ENCODE measurements at regions not wholly inside any gene's neighbourhood (a gene's known extent, or its start where the extent isn't known, plus 50 kb on each side); places are given as distances from the start of the nearest gene placed in this dataset.

- DNase-seq (ENCODE audit: low read depth in 3 of 3): no peak
Measured at GRCh38 chr6:93083337-93084230, 335.8 kb downstream of the EPHA7 start.

DNA sequence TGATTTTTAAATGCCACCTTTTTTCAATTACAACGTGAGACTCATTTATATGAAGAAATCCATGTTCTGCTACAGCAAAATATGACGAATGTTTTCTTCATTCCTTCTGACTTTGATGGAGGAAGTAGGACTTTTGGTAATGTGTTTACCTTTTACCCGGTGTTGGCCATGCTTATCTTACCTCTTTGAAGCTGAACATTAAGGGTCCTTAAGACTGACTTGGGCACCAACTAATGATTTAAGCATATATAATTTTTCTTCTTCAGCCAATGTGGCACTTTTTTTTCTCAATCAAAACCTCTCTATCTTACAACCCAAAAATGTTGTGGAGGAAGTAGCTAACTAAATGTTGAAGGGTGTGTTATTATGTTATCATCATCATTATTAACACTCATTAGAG, 337.5 kb downstream of the EPHA7 start:
- DNase-seq (ENCODE audit: low read depth in 3 of 3): no peak

DNA sequence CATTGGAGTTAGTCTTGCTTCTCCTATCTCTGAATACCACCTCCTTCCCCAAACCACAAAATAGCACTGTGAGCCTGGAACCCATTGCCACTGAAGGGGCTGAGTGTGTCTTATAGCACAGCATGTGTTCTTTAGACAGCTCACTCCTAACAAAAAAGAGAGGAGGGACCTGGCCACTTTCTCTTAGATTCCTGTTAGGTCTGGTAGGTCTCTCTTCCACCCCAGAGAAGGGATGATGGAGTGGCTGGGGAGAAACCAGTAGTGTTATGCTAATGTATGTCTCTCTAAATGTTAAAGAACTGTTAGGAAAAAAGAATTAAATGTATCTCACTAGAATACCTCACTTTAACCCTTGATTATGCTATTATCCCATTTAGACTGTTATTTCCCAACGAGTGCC, 340.3 kb downstream of the EPHA7 start:
- no peak for DNase-seq (ENCODE audit: low read depth in 3 of 3)

DNA sequence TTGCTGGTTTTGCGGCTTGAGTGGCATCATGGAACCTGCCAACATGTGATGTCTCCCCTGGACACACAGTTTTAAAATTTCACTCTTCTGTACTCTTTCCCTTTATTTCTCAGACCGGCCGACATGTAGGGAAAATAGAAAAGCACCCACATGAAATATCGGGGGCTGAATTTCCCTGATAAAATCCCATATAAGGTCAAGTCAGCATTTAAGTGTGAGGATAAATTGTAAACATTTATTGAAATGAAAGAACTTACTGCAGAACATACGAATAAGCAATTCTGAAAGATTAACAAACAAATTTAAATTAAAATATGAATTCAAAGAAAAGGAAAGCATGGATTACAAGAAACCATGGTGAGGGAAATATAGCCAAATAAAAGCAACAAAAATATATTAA, 345.5 kb downstream of the EPHA7 start:
- no peak for DNase-seq (ENCODE audit: low read depth in 3 of 3)

GRCh38 chr6:93069856-93070255, 349.5 kb downstream of the EPHA7 start:
- DNase-seq (ENCODE audit: low read depth in 3 of 3): no peak

- no peak for DNase-seq (ENCODE audit: low read depth in 3 of 3)
Measured at GRCh38 chr6:93059911-93060310, 359.4 kb downstream of the EPHA7 start.

- DNase-seq (ENCODE audit: low read depth in 3 of 3): no peak
Measured at GRCh38 chr6:93057584-93057983, 361.8 kb downstream of the EPHA7 start.

DNA sequence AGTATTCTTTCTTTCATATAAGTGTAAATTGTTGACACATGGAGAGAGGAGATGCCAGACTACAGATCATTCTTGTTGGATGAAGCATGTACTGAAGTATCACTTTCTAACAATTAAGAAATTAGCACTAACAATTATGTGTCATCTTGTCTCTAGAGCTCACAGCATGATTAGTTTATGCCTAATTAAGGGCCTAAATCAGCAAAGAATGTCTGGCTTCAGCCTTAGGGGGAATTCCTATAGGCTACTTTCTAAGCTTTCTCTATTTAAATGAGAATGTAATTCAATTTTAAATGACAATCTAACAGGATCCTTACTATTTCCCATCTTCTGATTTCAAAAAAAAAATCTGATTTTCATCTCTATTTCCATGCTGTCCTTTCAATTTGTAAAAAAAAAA, 371.0 kb downstream of the EPHA7 start:
- no peak for DNase-seq (ENCODE audit: low read depth in 3 of 3)

DNA sequence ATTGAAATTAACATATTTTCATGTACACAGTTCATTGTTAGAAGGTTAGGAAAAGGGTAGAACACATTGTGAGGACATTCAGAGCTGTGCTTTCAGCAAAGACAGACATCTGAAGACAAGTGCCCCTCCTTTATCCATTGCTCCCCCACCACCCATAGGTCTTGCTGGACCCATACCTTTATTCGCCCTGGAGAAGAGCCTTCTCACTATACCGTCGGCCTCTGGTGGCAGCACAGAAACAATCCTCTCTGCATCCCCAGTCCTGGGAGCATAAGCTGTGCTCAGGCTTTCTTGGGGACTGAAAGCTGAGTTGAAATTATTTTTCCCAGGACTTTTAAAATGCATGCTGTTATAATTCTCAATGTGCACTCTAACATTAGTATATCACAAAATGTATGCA, 372.3 kb downstream of the EPHA7 start:
- DNase-seq (ENCODE audit: low read depth in 3 of 3): no peak

GRCh38 chr6:93045156-93045555, 374.2 kb downstream of the EPHA7 start:
- DNase-seq (ENCODE audit: low read depth in 3 of 3): no peak

DNA sequence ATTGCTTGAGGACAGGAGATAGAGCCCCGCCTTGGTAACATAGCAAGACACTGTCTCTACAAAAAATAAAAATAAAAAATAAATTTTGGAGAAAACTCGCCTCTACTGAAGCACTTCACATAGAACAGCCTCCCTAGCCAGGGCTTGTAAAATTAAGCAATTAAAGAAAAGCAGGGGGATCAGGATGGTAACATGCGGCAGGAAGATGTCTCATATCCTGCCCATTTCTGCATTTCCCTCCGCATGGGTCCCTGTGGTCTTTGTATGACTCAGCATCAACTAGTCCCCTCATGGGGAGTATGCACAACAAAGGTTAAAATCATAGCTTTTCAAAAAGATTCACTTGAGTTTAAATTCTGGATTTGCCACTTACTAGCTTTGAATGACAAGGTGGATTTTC, 379.0 kb downstream of the EPHA7 start:
- no peak for DNase-seq (ENCODE audit: low read depth in 3 of 3)

GRCh38 chr6:93036835-93037234, 382.5 kb downstream of the EPHA7 start:
- DNase-seq (ENCODE audit: low read depth in 3 of 3): no peak

DNA sequence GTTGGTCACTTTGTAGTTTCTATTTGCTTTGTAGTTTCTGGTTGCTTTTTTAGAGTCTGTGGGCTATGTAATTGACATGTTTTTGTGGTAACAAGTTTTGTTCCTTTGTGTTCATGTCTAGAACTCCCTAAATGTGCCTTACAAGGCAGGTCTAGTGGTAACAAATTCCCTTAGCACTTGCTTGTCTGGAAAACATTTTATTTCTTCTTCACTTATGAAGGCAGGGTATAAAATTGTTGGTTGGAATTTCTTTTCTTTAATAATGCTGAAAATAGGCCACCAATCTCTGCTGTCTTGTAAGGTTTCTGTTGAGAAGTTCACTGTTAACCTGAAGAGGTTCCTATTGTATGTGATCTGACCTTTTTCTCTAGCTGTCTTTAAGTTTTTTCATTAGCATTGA, 383.6 kb downstream of the EPHA7 start:
- DNase-seq (ENCODE audit: low read depth in 3 of 3): no peak

DNA sequence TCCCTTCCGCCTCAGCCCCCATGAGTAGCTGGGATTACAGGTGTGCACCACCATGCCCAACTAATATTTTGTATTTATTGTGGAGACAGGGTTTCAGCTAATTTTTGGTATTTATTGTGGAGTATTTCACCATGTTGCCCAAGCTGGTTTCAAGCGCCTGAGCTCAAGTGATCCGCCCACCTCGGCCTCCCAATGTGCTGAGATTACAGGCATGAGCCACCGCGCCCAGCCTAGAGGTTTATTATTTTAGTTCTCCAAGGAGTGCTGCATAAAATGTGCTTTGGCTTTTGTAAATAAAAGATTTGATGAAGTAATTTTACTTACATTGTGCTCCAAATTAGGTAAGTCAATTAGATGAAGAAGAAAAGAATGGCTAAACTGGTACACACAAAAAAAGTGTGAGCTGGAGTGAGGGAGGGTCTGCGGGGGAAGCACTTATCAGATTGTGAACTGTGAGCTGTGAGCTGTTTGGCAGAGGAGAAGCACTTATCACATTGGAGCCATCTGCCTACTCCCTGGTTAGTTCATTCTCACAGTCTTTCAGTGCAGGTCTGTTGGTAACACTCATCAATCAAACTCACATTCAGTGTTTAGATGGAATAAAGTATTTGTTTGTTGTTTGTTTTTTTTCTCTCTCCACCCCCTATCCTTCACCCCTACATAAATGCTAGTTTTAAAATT, 398.0 kb downstream of the EPHA7 start:
- no peak for DNase-seq (ENCODE audit: low read depth in 3 of 3)

DNA sequence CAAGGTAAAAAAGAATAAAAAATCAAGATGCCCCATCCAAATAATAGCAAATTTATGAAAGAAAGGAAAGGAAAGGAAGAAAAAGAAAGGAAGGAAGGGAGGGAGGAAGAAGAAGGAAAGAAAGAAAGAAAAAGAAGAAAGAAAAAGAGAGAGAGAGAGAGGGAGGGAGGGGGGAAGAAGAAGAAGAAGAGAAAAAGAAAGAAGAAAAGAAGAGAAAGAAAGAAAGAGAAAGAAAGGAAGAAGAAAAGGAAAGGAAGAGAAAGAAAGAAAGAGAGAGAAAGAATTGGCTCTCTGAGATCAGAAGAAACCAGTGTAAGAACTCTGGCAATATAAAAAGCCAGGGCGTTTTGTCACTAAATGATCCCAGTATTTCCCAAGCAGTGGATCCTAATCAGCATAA, 401.7 kb downstream of the EPHA7 start:
- DNase-seq (ENCODE audit: low read depth in 3 of 3): no peak

GRCh38 chr6:93017213-93017612, 402.1 kb downstream of the EPHA7 start:
- DNase-seq (ENCODE audit: low read depth in 3 of 3): no peak

DNA sequence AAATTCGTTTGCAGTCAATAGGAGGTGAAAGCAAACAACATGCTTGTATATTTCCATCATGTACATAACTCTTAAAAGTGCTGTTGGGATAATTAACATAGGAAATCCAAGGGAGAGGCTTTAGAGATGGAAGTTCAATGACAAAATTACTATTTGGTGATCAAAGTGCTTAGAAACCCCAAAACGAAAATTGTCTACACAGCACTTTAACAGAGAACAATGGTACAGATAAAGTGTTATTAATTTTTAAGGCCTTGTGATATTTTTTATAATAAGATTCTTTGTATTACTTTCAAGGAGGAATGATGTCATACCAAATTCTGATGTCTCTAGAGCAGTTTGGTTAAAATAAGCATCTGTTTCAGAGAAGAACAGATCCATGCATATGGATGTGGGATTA, 406.3 kb downstream of the EPHA7 start:
- no peak for DNase-seq (ENCODE audit: low read depth in 3 of 3)

DNA sequence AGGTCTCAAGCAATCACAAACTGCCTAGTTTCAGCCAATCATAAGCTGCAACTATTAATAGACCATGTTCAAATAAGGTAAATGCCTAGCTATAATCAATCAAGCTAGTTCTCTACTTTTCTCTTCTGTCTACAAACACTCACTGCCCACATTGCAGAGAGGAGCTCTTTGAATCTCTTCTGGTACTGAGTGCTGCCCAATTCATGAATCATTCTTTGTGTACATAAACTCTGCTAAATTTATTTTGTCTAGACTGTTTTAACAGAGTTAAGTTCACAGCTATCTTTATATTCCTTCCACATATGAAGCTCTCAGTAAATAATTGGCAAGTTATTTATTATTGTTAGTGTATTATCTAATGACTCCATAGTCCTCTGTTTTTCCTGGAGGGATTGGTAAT, 411.0 kb downstream of the EPHA7 start:
- no peak for DNase-seq (ENCODE audit: low read depth in 3 of 3)

GRCh38 chr6:92989656-92990055, 429.7 kb downstream of the EPHA7 start:
- DNase-seq (ENCODE audit: low read depth in 3 of 3): no peak

DNA sequence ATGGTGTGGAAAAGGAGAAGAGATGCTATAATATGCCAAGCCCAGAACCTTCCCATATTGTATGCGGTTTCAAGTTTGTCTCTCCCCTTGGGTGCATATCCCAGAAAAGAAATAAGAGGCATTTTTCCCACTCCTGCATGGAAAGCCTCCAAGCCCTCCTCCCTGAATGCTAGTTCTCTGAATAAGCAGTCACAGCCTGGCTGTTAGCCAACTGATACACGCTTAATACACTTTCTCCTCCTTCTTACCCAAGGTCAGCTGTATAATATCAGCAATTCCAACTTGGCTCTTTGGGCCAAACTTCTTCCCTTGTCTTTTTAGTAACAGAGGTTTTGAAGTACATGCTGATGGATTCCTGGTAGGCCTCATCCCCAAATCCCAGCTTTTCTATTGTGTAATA, 440.1 kb downstream of the EPHA7 start:
- no peak for DNase-seq (ENCODE audit: low read depth in 3 of 3)

DNA sequence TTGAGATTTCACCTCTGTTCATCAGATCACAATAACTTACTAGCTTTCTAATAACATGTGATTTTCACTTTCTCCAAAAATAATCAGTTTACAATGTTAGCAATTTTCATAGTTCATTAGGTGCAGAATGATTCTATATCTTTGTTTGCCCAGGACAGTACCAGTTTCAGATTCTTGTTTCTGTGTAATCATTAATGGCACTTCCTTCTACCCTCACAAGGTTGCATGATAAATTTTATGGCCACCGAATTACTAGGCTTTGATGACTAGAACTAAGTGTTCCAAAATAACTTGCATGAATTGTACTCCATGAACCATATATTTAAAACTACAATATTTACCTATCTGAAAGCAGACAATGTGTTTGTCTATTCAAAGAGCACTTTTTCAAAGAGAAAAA, 442.3 kb downstream of the EPHA7 start:
- no peak for DNase-seq (ENCODE audit: low read depth in 3 of 3)

GRCh38 chr6:92967362-92967761, 452.0 kb downstream of the EPHA7 start:
- DNase-seq (ENCODE audit: low read depth in 3 of 3): no peak

DNA sequence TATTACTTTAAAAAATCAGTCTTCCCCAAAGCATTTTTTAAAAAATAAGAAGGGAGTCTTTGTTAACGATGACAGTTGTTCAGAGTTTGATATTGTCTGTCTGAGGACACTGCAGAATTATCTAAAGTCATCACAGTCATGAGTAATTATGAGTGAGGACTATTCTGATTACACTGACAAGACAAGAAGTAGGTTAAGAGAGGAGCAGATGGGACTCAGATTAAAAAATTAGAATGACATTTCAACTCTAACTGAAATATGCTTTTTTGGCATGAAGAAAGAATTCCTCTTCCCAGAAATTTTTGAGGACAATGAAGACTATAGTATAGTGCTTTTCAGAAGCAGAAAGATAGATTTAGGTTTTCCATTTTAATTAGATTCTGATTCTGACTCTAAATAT, 456.5 kb downstream of the EPHA7 start:
- no peak for DNase-seq (ENCODE audit: low read depth in 3 of 3)

Data from stimulated activated CD4-positive, alpha-beta T cell treated with anti-CD3 and anti-CD28 coated beads, TNF-alpha, amount 100 ng/mL, for 24 hours (primary cell).